K562 (cell line): ENCODE measurements at regions not wholly inside any gene's neighbourhood (a gene's known extent, or its start where the extent isn't known, plus 50 kb on each side); places are given as distances from the start of the nearest gene placed in this dataset.

ENCODE experiments used
- E2F3 ChIP-seq: fragments of 250-450 bp; sonication (Bioruptor Pico); IDR thresholded peaks from 2 replicates; pipeline ENCODE4 v1.4.0; 2020; ENCODE audit warnings: mild to moderate bottlenecking
- GABPA ChIP-seq: fragments of 200-800 bp; sonication (Bioruptor generic); conservative IDR thresholded peaks from 2 replicates; pipeline ENCODE4 v1.6.1; 2016; ENCODE audit warnings: low read depth, missing genetic modification characterization, missing compliant biosample characterization
- HDAC3 ChIP-seq: fragments of 450-650 bp; IDR thresholded peaks from 2 replicates; pipeline ENCODE4 v1.6.1; 2018; ENCODE audit warnings: borderline replicate concordance, mild to moderate bottlenecking, moderate library complexity; ENCODE audit not compliant: partially characterized antibody
- NFE2 ChIP-seq: IDR thresholded peaks from 2 replicates; pipeline ENCODE4 v1.6.1; 2014; ENCODE audit warnings: antibody characterized with exemption, low read depth
- TF ChIP-seq, protein P1 (sequence below): fragments of 450-650 bp; IDR thresholded peaks from 2 replicates; pipeline ENCODE4 v1.6.1; 2016; ENCODE audit warnings: low read depth
- TF ChIP-seq, protein P2 (sequence below): sonication (generic); formaldehyde crosslinking; IDR thresholded peaks from 2 replicates; pipeline ENCODE4 v1.9.0; 2022; ENCODE audit warnings: mild to moderate bottlenecking, missing genetic modification reagents
- TF ChIP-seq, protein P3 (sequence below): fragments of 250-450 bp; sonication (Bioruptor Pico); IDR thresholded peaks from 2 replicates; pipeline ENCODE4 v1.5.0; 2021; ENCODE audit warnings: mild to moderate bottlenecking, borderline replicate concordance
- TF ChIP-seq, protein P4 (sequence below), 3 experiments: IDR thresholded peaks in 2 of 3; conservative IDR thresholded peaks in 1 of 3; 2 replicates each; pipeline ENCODE4 v1.5.1; 2011 to 2012; ENCODE audit warnings: low read length in 3 of 3, mild to moderate bottlenecking in 3 of 3, control low read depth in 2 of 3, improper control_type of control experiment in 1 of 3, inconsistent platforms in 1 of 3, low read depth in 1 of 3, mixed read lengths in 1 of 3, moderate library complexity in 1 of 3; ENCODE audit not compliant: insufficient read depth in 2 of 3
- TF ChIP-seq, protein P5 (sequence below): sonication (generic); formaldehyde crosslinking; IDR thresholded peaks from 2 replicates; pipeline ENCODE4 v1.8.1; 2023; ENCODE audit warnings: mild to moderate bottlenecking, missing genetic modification reagents

DNA sequence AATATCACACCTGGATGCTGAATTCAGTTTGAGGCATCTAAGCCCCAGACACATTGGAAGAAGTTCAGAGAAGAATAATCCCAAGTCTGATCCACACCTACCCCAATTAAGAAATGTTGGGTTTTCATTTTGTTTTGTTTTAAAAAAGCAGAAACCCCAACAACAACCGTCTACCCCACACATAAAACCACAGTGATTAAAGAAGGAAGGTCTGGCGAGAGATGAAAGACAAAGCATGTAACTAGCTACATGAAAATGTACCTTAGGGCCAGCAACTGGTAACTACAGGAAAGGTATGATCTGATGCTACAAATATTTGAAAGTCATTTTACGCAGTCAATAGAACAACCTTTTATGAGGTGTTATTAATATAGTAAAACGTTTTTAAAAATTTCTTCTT, 1112.3 kb downstream of the GATA3 start:
- TF ChIP-seq, protein P1, sequence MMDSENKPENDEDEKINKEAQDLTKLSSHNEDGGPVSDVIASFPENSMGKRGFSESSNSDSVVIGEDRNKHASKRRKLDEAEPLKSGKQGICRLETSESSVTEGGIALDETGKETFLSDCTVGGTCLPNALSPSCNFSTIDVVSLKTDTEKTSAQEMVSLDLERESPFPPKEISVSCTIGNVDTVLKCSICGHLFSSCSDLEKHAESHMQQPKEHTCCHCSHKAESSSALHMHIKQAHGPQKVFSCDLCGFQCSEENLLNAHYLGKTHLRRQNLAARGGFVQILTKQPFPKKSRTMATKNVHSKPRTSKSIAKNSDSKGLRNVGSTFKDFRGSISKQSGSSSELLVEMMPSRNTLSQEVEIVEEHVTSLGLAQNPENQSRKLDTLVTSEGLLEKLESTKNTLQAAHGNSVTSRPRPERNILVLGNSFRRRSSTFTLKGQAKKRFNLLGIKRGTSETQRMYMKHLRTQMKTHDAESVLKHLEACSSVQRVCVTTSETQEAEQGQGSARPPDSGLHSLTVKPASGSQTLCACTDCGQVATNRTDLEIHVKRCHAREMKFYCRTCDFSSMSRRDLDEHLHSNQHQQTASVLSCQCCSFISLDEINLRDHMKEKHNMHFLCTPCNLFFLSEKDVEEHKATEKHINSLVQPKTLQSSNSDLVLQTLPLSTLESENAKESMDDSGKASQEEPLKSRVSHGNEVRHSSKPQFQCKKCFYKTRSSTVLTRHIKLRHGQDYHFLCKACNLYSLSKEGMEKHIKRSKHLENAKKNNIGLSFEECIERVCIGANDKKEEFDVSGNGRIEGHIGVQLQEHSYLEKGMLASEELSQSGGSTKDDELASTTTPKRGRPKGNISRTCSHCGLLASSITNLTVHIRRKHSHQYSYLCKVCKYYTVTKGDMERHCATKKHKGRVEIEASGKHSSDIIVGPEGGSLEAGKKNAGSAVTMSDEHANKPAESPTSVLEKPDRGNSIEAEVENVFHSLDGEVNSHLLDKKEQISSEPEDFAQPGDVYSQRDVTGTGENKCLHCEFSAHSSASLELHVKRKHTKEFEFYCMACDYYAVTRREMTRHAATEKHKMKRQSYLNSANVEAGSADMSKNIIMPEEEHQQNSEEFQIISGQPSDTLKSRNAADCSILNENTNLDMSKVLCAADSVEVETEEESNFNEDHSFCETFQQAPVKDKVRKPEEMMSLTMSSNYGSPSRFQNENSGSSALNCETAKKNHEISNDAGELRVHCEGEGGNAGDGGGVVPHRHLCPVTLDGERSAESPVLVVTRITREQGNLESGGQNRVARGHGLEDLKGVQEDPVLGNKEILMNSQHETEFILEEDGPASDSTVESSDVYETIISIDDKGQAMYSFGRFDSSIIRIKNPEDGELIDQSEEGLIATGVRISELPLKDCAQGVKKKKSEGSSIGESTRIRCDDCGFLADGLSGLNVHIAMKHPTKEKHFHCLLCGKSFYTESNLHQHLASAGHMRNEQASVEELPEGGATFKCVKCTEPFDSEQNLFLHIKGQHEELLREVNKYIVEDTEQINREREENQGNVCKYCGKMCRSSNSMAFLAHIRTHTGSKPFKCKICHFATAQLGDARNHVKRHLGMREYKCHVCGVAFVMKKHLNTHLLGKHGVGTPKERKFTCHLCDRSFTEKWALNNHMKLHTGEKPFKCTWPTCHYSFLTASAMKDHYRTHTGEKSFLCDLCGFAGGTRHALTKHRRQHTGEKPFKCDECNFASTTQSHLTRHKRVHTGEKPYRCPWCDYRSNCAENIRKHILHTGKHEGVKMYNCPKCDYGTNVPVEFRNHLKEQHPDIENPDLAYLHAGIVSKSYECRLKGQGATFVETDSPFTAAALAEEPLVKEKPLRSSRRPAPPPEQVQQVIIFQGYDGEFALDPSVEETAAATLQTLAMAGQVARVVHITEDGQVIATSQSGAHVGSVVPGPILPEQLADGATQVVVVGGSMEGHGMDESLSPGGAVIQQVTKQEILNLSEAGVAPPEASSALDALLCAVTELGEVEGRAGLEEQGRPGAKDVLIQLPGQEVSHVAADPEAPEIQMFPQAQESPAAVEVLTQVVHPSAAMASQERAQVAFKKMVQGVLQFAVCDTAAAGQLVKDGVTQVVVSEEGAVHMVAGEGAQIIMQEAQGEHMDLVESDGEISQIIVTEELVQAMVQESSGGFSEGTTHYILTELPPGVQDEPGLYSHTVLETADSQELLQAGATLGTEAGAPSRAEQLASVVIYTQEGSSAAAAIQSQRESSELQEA: no peak
- no peak for TF ChIP-seq GABPA (tag)
- TF ChIP-seq, protein P2, sequence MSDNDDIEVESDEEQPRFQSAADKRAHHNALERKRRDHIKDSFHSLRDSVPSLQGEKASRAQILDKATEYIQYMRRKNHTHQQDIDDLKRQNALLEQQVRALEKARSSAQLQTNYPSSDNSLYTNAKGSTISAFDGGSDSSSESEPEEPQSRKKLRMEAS: no peak
- TF ChIP-seq, protein P3, sequence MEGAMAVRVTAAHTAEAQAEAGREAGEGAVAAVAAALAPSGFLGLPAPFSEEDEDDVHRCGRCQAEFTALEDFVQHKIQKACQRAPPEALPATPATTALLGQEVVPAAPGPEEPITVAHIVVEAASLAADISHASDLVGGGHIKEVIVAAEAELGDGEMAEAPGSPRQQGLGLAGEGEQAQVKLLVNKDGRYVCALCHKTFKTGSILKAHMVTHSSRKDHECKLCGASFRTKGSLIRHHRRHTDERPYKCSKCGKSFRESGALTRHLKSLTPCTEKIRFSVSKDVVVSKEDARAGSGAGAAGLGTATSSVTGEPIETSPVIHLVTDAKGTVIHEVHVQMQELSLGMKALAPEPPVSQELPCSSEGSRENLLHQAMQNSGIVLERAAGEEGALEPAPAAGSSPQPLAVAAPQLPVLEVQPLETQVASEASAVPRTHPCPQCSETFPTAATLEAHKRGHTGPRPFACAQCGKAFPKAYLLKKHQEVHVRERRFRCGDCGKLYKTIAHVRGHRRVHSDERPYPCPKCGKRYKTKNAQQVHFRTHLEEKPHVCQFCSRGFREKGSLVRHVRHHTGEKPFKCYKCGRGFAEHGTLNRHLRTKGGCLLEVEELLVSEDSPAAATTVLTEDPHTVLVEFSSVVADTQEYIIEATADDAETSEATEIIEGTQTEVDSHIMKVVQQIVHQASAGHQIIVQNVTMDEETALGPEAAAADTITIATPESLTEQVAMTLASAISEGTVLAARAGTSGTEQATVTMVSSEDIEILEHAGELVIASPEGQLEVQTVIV: no peak
- TF ChIP-seq E2F3 (CRISPR knock-in tag): no peak
- TF ChIP-seq HDAC3: no peak
- TF ChIP-seq NFE2: no peak
- TF ChIP-seq, protein P4, sequence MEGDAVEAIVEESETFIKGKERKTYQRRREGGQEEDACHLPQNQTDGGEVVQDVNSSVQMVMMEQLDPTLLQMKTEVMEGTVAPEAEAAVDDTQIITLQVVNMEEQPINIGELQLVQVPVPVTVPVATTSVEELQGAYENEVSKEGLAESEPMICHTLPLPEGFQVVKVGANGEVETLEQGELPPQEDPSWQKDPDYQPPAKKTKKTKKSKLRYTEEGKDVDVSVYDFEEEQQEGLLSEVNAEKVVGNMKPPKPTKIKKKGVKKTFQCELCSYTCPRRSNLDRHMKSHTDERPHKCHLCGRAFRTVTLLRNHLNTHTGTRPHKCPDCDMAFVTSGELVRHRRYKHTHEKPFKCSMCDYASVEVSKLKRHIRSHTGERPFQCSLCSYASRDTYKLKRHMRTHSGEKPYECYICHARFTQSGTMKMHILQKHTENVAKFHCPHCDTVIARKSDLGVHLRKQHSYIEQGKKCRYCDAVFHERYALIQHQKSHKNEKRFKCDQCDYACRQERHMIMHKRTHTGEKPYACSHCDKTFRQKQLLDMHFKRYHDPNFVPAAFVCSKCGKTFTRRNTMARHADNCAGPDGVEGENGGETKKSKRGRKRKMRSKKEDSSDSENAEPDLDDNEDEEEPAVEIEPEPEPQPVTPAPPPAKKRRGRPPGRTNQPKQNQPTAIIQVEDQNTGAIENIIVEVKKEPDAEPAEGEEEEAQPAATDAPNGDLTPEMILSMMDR (IDR thresholded peaks at IDR 0.05 in 2 of 3, conservative IDR thresholded peaks at IDR 0.05 in 1 of 3; ENCODE audit: insufficient read depth in 2 of 3, low read depth in 1 of 3, low read length in 3 of 3): no peak
- TF ChIP-seq, protein P5, sequence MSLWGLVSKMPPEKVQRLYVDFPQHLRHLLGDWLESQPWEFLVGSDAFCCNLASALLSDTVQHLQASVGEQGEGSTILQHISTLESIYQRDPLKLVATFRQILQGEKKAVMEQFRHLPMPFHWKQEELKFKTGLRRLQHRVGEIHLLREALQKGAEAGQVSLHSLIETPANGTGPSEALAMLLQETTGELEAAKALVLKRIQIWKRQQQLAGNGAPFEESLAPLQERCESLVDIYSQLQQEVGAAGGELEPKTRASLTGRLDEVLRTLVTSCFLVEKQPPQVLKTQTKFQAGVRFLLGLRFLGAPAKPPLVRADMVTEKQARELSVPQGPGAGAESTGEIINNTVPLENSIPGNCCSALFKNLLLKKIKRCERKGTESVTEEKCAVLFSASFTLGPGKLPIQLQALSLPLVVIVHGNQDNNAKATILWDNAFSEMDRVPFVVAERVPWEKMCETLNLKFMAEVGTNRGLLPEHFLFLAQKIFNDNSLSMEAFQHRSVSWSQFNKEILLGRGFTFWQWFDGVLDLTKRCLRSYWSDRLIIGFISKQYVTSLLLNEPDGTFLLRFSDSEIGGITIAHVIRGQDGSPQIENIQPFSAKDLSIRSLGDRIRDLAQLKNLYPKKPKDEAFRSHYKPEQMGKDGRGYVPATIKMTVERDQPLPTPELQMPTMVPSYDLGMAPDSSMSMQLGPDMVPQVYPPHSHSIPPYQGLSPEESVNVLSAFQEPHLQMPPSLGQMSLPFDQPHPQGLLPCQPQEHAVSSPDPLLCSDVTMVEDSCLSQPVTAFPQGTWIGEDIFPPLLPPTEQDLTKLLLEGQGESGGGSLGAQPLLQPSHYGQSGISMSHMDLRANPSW (CRISPR knock-in tag): no peak
